Stimulated activated CD4-positive, alpha-beta T cell treated with anti-CD3 and anti-CD28 coated beads, Interleukin-4, amount 100 ng/mL, for 1 hour (primary cell): ENCODE measurements at regions not wholly inside any gene's neighbourhood (a gene's known extent, or its start where the extent isn't known, plus 50 kb on each side); places are given as distances from the start of the nearest gene placed in this dataset.

ENCODE experiments used
- DNase-seq: peaks from one replicate; pipeline ENCODE4 v3.0.0-alpha.2; 2020

- DNase-seq = no peak
Observed at GRCh38 chr1:34331020-34331926, 154.6 kb downstream of the C1orf94 start.

- DNase-seq = no peak
Observed at GRCh38 chr1:34332996-34333395, 156.3 kb downstream of the C1orf94 start.

GRCh38 chr1:34338871-34339270 lies 162.2 kb downstream of the C1orf94 start:
- no peak for DNase-seq

GRCh38 chr1:34341896-34342295 lies 165.2 kb downstream of the C1orf94 start:
- DNase-seq = no peak

- DNase-seq = no peak
Observed at GRCh38 chr1:34342334-34342733, 165.6 kb downstream of the C1orf94 start.

GRCh38 chr1:34346128-34346527 lies 169.4 kb downstream of the C1orf94 start:
- no peak for DNase-seq

GRCh38 chr1:34353409-34353808 lies 176.7 kb downstream of the C1orf94 start:
- no peak for DNase-seq

- no peak for DNase-seq
Observed at GRCh38 chr1:34354367-34354766, 177.7 kb downstream of the C1orf94 start.

- DNase-seq = no peak
Observed at GRCh38 chr1:34356853-34357252, 180.1 kb downstream of the C1orf94 start.

GRCh38 chr1:34358636-34359035 lies 181.9 kb downstream of the C1orf94 start:
- DNase-seq = no peak

- no peak for DNase-seq
Observed at GRCh38 chr1:34359411-34359810, 182.7 kb downstream of the C1orf94 start.

- DNase-seq = no peak
Observed at GRCh38 chr1:34360574-34360973, 183.9 kb downstream of the C1orf94 start.

- no peak for DNase-seq
Observed at GRCh38 chr1:34361121-34361520, 184.4 kb downstream of the C1orf94 start.

- no peak for DNase-seq
Observed at GRCh38 chr1:34361781-34362357, 185.2 kb downstream of the C1orf94 start.

- DNase-seq = no peak
Observed at GRCh38 chr1:34362949-34363348, 186.2 kb downstream of the C1orf94 start.

- DNase-seq = no peak
Observed at GRCh38 chr1:34363447-34363846, 186.7 kb downstream of the C1orf94 start.

- DNase-seq = no peak
Observed at GRCh38 chr1:34363915-34364314, 187.2 kb downstream of the C1orf94 start.

- DNase-seq = no peak
Observed at GRCh38 chr1:34364376-34364775, 187.7 kb downstream of the C1orf94 start.

- DNase-seq = no peak
Observed at GRCh38 chr1:34365295-34365694, 188.6 kb downstream of the C1orf94 start.

GRCh38 chr1:34366875-34367624 lies 190.3 kb downstream of the C1orf94 start:
- no peak for DNase-seq

- no peak for DNase-seq
Observed at GRCh38 chr1:34367954-34368353, 191.2 kb downstream of the C1orf94 start.

- no peak for DNase-seq
Observed at GRCh38 chr1:34369701-34370455, 193.2 kb downstream of the C1orf94 start.

GRCh38 chr1:34370748-34371147 lies 194.0 kb downstream of the C1orf94 start:
- DNase-seq = no peak
